SK-N-SH treated with all-trans-retinoic acid at 6 μM for 48 hours (cell line): ENCODE measurements at regions not wholly inside any gene's neighbourhood (a gene's known extent, or its start where the extent isn't known, plus 50 kb on each side); places are given as distances from the start of the nearest gene placed in this dataset.

Experiments
- ATAC-seq: fragments of 200-7000 bp; cut with Tn5 transposase; 3 replicates; pipeline ENCODE4 v1.9.1; 2020; ENCODE audit warnings: mild to moderate bottlenecking, moderate library complexity
- BACH2 ChIP-seq: fragments of 250-450 bp; sonication (Bioruptor Pico); IDR thresholded peaks from 2 replicates; pipeline ENCODE4 v1.9.0; 2021; ENCODE audit warnings: mild to moderate bottlenecking, borderline replicate concordance
- CREB5 ChIP-seq: fragments of 250-450 bp; sonication (Bioruptor Pico); IDR thresholded peaks from 2 replicates; pipeline ENCODE4 v1.5.1; 2020; ENCODE audit warnings: low read depth, mild to moderate bottlenecking, moderate library complexity
- CSDC2 ChIP-seq: fragments of 250-450 bp; sonication (Bioruptor Pico); IDR thresholded peaks from 2 replicates; pipeline ENCODE4 v1.5.0; 2020; ENCODE audit warnings: mild to moderate bottlenecking, moderate library complexity
- CSRNP3 ChIP-seq: fragments of 250-450 bp; sonication (Bioruptor Pico); IDR thresholded peaks from 2 replicates; pipeline ENCODE4 v1.5.1; 2021; ENCODE audit warnings: mild to moderate bottlenecking, moderate library complexity
- ESRRG ChIP-seq: fragments of 250-450 bp; sonication (Bioruptor Pico); IDR thresholded peaks from 2 replicates; pipeline ENCODE4 v1.6.1; 2021; ENCODE audit warnings: mild to moderate bottlenecking
- GLIS3 ChIP-seq: fragments of 250-450 bp; sonication (Bioruptor Pico); IDR thresholded peaks from 2 replicates; pipeline ENCODE4 v1.5.0; 2020; ENCODE audit warnings: mild to moderate bottlenecking, moderate library complexity
- ISL1 ChIP-seq: fragments of 250-450 bp; sonication (Bioruptor Pico); IDR thresholded peaks from 2 replicates; pipeline ENCODE4 v2.1.2; 2022; ENCODE audit warnings: mild to moderate bottlenecking, moderate library complexity
- OSR1 ChIP-seq: fragments of 250-450 bp; sonication (Bioruptor Pico); IDR thresholded peaks from 2 replicates; pipeline ENCODE4 v1.8.0; 2022; ENCODE audit warnings: moderate library complexity, mild to moderate bottlenecking, inconsistent platforms
- PATZ1 ChIP-seq: fragments of 250-450 bp; sonication (Bioruptor Pico); IDR thresholded peaks from 2 replicates; pipeline ENCODE4 v1.8.0; 2020; ENCODE audit warnings: mild to moderate bottlenecking, moderate library complexity, borderline replicate concordance
- POU6F1 ChIP-seq: fragments of 250-450 bp; sonication (Bioruptor Pico); IDR thresholded peaks from 2 replicates; pipeline ENCODE4 v1.8.0; 2021; ENCODE audit warnings: low read depth, mild to moderate bottlenecking, moderate library complexity, borderline replicate concordance
- PPARA ChIP-seq: fragments of 250-450 bp; sonication (Bioruptor Pico); IDR thresholded peaks from 2 replicates; pipeline ENCODE4 v1.5.0; 2020; ENCODE audit warnings: mild to moderate bottlenecking, borderline replicate concordance
- RARB ChIP-seq: fragments of 250-450 bp; sonication (Bioruptor Pico); IDR thresholded peaks from 2 replicates; pipeline ENCODE4 v1.8.0; 2021; ENCODE audit warnings: mild to moderate bottlenecking, moderate library complexity
- SNAI2 ChIP-seq: fragments of 250-450 bp; sonication (Bioruptor Pico); IDR thresholded peaks from 2 replicates; pipeline ENCODE4 v1.5.0; 2020; ENCODE audit warnings: mild to moderate bottlenecking, moderate library complexity
- TCF4 ChIP-seq: fragments of 250-450 bp; sonication (Bioruptor Pico); IDR thresholded peaks from 2 replicates; pipeline ENCODE4 v1.8.0; 2021; ENCODE audit warnings: mild to moderate bottlenecking, moderate library complexity, borderline replicate concordance
- TOX ChIP-seq: fragments of 250-450 bp; sonication (Bioruptor Pico); IDR thresholded peaks from 2 replicates; pipeline ENCODE4 v1.8.0; 2021; ENCODE audit warnings: mild to moderate bottlenecking, moderate library complexity, borderline replicate concordance
- TSHZ2 ChIP-seq: fragments of 250-450 bp; sonication (Bioruptor Pico); IDR thresholded peaks from 2 replicates; pipeline ENCODE4 v1.5.0; 2020; ENCODE audit warnings: mild to moderate bottlenecking, moderate library complexity
- ZFP3 ChIP-seq: fragments of 250-450 bp; sonication (Bioruptor Pico); IDR thresholded peaks from 2 replicates; pipeline ENCODE4 v1.5.0; 2020; ENCODE audit warnings: mild to moderate bottlenecking, moderate library complexity
- ZFP30 ChIP-seq: fragments of 450-650 bp; formaldehyde crosslinking; IDR thresholded peaks from 2 replicates; pipeline ENCODE4 v1.5.0; 2022; ENCODE audit warnings: mild to moderate bottlenecking, moderate library complexity
- ZNF565 ChIP-seq: fragments of 450-650 bp; formaldehyde crosslinking; conservative IDR thresholded peaks from 2 replicates; pipeline ENCODE4 v1.5.0; 2020; ENCODE audit warnings: low read depth, mild to moderate bottlenecking, moderate library complexity
- ZNF70 ChIP-seq: fragments of 450-650 bp; formaldehyde crosslinking; IDR thresholded peaks from 2 replicates; pipeline ENCODE4 v1.5.0; 2020; ENCODE audit warnings: mild to moderate bottlenecking, moderate library complexity

- TF ChIP-seq POU6F1 (no peak), ZNF565 (no peak), BACH2 (CRISPR knock-in tag) (no peak), PATZ1 (CRISPR knock-in tag) (peak; percentile 42; the same call in 1 of the 2 replicates), ZNF70 (CRISPR knock-in tag) (no peak), SNAI2 (CRISPR knock-in tag) (peak; percentile 59), PPARA (no peak)
These were observed 171.2 kb downstream of the TTC8 start (continued) for GRCh38 chr14:88995437-88996198.

- peak; percentile 16; the same call in 1 of the 3 replicates for ATAC-seq
These were observed 173.6 kb downstream of the TTC8 start for GRCh38 chr14:88998027-88998426.

More at GRCh38 chr14:88998027-88998426, 173.6 kb downstream of the TTC8 start:
- no peak for TF ChIP-seq CSDC2 (CRISPR knock-in tag)
- 0 out of 2 replicates have a peak, but pooled peaks have one; percentile 46 for TF ChIP-seq CREB5 (CRISPR knock-in tag)
- TF ChIP-seq GLIS3 (CRISPR knock-in tag): 0 out of 2 replicates have a peak, but pooled peaks have one; percentile 65
- TF ChIP-seq ZFP3 (CRISPR knock-in tag): no peak
- no peak for TF ChIP-seq ZFP30
- no peak for TF ChIP-seq PATZ1 (CRISPR knock-in tag)
- TF ChIP-seq TOX (CRISPR knock-in tag): no peak
- no peak for TF ChIP-seq RARB (CRISPR knock-in tag)
- TF ChIP-seq CSRNP3 (CRISPR knock-in tag): 0 out of 2 replicates have a peak, but pooled peaks have one; percentile 86
- peak; percentile 76 for TF ChIP-seq SNAI2 (CRISPR knock-in tag)
- TF ChIP-seq ESRRG (CRISPR knock-in tag): peak; percentile 82; the same call in 1 of the 2 replicates
- TF ChIP-seq TCF4: peak; percentile 96
- TF ChIP-seq POU6F1: no peak
- TF ChIP-seq OSR1 (CRISPR knock-in tag): no peak
- TF ChIP-seq ZNF565: no peak
- peak; percentile 85 for TF ChIP-seq TSHZ2 (CRISPR knock-in tag)
- peak; percentile 99 for TF ChIP-seq ISL1
